ENCODE measurements at regions not wholly inside any gene's neighbourhood (a gene's known extent, or its start where the extent isn't known, plus 50 kb on each side); places are given as distances from the start of the nearest gene placed in this dataset.

DNA sequence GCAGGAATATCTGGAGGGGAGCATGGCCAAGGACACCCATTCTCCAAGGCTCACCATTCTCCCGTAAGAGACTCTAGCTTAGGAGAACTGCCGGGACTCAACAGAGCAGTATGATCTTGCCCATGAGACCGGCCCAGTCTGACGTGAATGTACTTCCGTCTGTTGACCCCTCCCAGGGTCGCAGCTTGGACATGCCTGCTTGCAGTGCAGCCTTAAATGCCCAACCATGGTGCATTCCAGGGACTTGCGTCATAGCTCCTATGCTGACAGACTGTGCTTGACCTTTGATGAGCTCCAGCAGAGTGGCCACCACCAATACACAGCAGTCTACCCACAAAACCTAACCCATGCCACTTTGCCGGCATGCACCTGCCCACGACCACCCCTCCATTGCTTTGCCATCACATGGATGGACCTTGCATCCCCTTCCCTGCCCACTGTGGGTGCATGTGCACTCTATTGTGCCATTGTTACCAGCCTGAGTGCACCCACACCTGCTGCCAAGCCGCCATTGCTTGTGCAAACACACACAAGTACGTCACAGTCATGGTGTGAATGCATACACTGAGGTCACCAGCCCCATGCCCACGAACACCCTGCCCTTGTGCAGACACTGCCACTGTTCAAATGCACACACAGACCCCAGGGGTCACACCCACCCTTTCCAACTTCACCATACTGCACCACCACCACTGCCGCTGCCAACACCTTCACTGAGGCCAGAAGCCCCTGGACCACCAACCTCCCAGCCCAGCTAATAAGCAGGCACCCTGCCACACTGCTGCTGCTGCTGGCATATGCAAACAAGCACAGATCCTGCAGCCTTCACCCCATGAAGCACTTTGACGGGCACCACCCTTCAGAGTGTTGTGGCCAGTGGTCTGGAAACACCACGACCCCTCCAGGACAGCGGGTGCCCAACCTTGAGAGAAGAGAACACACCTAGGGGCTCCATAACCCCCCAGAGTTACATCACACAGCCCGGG lies 1141.3 kb downstream of the BRINP3 start:
- no peak for DNase-seq (ENCODE audit: low spot score)

DNA sequence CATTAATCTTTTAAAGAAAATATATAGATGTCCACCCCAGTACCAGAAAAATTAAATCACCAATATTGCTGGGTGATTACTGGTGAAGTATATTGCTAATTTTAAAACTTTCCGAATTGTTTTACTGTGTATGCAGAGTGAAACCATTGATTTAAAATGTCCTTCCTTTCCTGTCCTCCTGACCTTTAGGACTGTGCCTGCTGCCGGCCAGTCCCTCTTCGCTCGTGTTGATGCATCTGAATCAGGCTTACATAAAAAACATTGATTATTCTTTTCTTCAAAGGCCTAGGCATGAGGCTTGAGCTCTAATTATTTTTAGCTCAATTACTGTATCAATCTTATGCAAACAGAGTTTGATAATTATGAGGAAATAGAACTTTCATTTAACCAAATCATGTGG lies 1128.1 kb downstream of the BRINP3 start:
- DNase-seq (ENCODE audit: low spot score), result no peak

DNA sequence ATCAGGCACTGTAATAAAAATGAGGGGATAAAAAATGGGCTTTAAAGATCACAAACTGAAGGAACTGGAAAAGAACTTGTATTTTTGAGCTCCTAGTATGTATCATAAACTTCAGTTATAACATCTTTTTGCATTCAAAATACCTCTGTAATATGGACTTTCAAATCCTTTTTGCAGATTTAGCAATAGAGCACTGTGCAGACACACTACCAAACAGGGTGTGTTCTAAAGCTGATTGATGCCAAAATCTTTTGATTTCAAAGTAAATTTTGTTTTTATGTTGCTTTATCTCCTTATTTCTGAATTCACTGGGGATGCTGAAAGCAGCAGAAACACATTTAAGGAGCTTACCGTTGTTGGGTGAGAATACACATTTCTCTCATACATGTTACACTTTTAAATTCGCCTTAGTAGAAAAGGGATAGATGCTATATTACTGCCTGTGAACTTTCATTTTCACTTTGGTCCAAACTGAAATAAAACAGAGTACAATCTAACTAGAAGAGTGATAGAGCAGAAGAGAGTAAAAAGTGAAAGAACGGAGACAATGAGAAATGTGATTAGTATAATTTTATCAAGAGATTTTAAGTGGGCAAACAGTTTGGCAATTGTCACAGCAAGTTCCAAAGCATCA lies 1126.6 kb downstream of the BRINP3 start:
- DNase-seq (ENCODE audit: low spot score), result no peak

DNA sequence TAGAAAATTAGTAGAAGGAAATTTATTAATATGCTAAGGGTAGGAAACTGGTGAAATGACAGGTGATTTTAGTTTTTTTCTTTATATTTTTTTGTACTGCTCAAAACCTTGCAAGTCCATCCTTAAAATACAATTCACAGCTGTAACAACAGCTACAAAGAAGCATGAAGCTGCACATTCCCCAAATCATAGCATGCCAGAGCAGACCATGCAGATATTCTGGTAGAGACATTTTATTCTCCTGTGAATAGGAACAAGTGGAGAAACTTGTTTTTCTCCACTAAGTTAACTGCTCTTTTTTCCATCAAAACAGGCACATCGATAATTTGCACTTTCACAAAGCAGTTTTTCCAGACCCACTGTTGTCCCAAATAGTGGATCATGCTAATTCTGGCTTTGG lies 1125.7 kb downstream of the BRINP3 start:
- DNase-seq (ENCODE audit: low spot score), result no peak

DNA sequence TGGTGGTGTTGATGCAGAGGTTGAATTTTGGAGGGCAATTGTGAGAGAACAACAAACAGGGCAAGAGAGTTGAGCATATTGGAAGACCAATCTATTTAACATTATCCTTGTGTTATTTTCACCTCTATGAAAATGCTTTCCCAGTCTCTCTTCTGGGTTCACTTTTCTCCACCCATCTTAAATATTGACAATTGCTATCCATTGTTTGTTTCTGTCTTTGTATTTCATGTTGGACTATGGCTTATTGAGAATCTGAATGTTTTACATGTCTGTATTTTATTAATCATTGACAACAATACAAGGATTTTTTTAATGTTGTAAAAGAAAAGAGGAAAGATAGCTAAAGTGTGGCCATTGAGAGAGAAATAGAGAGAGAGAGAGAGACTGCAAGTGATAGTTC lies 1121.5 kb downstream of the BRINP3 start:
- no peak for DNase-seq (ENCODE audit: low spot score)

DNA sequence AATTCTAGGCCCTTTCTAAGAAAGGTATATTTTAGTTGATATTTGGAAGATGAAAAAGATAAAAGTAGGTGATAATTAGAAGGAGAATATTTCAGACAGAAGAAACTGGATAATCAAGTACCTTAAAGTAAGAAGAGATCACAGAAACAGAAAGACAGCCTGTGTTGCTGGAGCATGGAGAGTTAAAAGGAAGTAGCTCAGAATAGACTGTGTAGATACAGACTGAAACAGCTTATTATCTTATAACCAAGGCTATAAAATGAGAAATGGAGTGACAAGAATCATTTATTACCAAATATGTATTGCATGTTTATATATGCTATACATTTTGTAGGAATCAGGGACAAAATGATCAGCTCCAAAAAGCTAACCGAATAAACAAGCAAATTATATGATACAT lies 1120.3 kb downstream of the BRINP3 start:
- DNase-seq (ENCODE audit: low spot score), result no peak

DNA sequence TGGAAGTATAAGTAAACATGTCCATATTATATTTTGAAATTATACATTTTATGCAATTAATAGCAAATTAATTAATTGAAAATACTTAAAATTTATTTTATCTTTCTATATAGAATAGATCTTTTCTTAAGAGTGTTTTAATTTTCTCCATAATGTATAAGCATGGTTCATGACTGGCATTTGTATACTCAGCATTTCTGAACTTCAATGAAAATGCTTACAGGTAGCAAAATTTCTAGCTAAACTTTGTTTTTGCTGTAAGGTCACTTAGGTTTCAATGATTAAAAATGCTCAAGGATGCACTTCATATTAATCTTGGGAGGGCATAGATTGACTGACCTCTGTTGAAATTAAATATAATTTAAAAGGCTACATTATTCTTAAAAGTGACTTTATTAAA lies 1108.1 kb downstream of the BRINP3 start:
- no peak for DNase-seq (ENCODE audit: low spot score)

DNA sequence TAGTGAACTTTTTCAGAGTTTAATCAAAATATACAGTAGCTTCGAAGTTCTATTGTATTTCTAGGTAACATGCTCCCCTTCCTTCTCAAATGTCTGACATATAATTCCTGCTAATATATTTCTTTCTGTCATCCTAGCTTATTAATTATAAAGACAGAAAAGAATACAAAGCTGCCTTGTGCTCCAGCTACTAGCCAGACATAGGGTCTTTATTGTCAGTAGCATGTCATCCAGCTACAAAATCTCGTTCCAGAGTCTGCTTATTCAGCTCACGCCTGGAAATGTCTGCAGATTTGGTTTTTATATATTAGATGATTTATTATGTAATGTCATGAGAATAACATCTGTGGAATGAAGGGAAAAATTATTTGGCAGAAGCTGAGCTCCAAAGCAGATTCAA lies 1102.8 kb downstream of the BRINP3 start:
- no peak for DNase-seq (ENCODE audit: low spot score)

DNA sequence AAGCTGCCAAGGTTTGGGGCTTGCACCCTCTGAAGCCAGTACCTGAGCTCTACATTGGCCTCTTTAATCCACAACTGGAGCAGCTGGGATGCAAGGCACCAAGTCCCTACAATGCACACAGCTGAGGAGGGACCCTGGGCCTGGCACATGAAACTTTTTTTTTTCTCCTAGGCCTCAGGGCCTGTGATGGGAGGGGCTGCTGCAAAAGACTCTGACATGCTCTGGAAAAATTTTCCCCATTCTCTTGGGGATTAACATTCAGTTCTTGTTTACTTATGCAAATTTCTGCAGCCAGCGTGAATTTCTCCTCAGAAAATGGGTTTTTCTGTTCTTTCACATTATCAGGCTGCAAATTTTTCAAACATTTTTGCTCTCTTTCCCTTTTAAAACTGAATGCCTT lies 1072.2 kb downstream of the BRINP3 start:
- no peak for DNase-seq (ENCODE audit: low spot score)

DNA sequence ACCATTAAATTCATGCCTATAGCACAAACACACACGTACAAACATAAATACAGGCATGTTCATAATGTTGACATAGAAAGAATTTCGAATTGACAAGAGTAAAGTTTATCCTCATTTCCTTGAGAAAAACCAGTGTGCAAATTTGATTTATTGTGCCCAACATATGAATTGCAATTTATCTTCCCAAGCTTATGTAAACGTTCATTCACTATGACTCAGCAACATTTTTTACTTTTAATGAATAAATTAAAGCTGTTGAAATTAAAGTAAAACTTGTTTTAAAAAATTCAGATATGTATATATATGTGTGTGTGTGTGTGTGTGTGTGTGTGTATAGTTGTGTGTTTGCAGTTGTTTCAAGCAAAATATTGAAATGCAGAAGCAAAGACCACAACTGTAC lies 1067.9 kb downstream of the BRINP3 start:
- no peak for DNase-seq (ENCODE audit: low spot score)

DNA sequence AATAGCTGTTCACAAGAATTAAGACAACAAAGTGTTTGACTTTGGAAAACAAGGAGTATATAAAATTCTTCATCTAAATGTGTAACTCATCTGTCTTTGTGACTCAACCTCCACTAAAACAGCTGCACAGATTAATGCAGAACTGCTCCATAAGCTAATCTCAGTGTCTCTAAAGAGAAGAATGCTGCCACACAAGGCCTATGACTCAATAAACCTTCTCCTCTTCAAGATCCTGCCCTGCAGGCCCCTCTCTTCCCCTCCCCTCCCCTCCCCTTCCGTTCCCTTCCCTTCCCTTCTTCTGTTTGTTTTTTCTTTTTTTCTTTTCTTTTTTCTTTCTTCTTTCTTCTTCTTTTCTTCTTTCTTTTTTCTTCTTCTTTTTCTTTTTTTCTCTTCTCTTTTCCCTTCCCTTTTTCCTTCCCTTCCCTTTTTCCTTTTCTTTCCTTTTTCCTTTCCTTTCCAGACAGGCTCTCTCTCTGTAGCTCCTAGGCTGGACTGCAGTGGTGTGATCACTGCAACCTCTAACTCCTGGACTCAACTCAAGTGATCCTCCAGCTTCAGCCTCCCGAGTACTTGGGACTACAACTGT lies 1052.8 kb downstream of the BRINP3 start:
- no peak for DNase-seq (ENCODE audit: low spot score)

DNA sequence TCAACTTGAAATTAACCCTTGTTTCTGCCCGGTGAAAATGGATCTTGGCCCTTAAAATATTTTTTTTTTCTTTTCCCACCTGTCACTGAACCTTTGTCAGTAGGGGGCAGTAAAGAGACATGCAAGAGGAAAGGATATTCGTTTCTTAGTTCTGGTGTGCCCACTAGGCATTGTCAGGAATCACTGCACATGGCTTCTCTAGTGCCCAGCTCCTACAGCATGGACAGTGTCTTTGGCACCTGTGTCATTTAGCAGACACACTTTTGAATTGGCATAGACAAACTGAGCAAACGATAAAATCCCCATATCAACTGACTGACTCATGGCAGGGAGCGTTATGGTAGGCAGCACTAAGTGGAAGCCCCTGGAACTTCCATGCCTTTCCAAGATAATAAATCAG lies 1048.1 kb downstream of the BRINP3 start:
- DNase-seq (ENCODE audit: low spot score), result peak; percentile 4

DNA sequence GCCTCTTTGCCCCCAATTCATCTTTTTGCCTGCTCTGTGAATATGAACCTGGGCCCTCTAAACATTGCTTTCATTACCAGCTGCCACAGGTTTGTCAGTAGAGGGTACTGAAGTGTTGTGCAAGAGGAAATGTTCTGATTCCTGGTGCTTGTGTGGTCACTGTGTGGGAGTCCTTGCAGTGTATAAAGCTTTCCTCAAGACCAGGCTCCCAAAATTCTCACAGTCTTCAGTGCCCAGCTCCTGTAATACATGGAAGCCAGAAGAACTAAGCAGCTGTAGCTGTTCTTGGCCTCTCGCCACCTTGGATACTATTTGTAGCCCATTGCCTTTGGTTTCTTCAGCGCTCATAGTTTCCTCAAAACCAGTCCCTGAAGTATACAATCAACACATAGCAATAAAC lies 1046.2 kb downstream of the BRINP3 start:
- no peak for DNase-seq (ENCODE audit: low spot score)

DNA sequence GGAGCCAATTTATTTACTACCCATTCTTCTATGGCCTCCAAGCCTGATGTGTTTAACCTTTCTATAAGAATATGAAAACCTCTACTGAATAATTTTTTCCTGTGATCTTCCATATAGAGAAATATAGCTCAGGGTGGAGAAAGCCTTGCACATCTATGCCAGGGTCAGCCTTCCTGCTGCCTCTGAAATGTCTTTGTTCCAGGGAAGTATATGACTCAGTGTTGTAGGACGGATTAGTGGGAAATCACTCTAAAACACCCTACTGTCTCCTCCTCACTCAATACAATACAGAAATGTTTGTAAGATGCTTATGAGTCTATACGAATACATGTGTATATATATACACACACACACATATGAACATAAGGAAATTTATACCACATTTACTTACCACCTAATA lies 1044.9 kb downstream of the BRINP3 start:
- no peak for DNase-seq (ENCODE audit: low spot score)

DNA sequence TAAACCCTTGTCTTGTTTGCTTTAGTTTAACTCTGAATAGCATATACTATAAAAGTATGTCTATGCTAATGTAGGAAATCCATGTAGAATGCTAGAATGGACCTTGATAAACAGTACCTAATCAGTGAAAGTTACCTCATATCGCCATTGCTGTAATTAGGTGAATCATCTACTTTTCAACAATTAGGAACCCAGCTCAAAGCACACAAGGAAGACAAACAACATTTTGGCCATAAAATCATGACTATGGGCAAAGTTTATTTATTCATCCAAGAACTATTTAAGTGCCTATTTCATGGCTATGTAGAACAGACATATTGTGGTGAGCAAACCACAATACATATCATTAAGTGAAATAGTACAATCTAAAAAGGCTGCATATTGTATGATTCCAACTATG lies 1043.2 kb downstream of the BRINP3 start:
- no peak for DNase-seq (ENCODE audit: low spot score)

DNA sequence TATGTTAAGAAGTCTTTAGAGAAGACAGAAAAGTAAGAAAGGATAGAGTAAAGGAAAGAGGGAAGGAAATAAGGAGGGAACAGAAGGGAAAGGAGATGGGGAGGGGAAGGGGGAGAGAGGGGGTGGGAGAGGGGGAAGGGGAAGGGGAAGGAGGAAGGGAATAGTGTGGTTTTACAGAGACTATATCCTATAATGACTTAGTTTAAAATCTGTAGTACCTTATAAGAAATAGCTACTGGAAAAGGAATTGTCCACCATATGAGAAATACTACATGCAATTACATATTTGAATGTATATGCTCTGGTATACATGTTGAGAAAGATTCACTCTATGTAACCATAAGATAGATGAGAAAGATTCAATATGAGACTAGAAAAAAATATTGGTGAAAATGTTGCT lies 1042.3 kb downstream of the BRINP3 start:
- DNase-seq (ENCODE audit: low spot score), result no peak

DNA sequence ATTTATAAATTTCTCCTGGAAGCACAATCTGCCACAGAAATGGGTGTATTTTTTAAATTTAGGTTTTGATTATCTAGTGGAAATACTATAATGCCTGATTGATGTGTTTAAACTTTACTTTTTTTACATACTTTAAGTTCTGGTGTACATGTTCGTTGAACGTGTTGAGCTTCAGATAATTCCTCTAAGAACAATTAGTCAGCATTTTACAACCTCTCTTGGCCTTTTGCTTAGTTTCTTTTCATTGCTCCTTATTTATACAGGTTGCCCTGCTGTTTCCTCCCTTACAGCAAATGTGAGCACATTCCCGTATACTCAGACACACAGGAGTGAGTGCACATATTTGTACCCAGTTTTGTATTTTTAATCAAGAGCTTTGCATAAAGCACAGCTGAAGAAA lies 1038.9 kb downstream of the BRINP3 start:
- no peak for DNase-seq (ENCODE audit: low spot score)

DNA sequence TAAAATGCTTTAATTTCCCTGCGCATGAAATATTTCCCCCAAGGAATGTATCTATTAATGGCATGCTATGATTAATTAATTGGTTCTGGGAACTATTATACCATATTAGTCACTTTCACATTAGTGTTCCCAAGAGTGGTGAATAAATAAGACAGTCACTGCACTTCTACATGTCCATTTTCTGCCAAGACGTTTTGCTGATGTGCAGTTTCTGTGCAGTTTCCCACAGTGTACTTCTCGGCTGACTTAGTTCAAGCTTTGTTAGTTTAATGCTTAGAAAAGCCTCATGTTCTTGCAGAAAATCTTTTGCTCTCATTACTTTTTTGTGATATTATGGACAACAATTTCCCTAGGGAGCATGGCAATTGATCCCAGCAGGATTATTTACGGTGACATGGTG lies 1014.5 kb downstream of the BRINP3 start:
- no peak for DNase-seq (ENCODE audit: low spot score)

DNA sequence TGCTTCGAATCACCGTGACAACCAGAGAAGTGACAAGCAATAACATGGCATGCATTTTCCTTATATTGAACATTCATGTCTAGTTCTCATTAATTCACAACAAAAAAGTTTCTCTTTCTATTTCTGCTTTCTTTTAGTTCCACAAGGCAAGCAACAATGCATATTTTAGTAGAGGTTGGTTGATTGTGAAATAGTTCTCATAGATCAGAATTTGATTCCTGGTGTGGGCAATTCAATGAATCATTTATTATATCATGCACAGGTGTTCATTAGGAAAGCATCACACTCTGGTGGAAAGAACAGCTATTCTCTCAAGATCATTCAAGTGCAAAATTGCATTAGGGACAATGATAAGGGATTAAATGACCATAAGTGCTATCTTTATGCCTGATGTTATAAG lies 980.9 kb downstream of the BRINP3 start:
- no peak for DNase-seq (ENCODE audit: low spot score)

DNA sequence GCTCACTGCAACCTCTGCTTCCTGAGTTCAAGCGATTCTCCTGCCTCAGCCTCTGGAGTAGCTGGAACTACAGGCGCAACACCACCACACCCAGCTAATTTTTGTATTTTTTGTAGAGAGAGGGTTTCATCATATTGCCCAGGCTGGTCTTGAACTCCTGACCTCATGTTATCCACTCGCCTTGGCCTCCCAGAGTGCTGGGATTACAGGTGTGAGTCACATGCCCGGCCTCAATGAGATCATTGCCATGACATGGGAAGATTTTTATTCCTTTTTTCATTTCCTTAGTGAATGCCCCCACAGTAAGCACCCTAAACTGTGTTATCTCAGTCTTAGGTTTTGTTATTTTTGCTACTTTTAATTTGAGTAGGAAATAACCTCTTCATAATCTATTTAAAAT lies 977.9 kb downstream of the BRINP3 start:
- no peak for DNase-seq (ENCODE audit: low spot score)

DNA sequence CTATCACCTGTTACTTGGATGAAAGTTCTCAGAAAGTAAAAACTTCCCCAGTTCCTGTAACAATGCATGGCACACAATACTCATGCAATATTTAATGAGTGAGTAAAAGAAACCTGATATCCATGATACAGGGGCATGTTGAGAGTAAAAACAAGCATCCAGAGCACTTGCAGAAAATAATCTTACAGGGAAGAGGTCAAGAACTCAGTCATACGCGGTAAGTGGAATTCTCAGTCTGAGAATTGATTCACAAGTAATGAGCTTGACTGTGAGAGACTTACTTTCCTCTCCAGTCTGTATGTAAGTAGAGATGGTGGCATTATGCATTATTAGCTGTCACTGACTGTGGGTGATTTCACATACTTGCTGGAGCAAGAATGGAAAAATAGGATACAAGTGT lies 976.9 kb downstream of the BRINP3 start:
- no peak for DNase-seq (ENCODE audit: low spot score)

DNA sequence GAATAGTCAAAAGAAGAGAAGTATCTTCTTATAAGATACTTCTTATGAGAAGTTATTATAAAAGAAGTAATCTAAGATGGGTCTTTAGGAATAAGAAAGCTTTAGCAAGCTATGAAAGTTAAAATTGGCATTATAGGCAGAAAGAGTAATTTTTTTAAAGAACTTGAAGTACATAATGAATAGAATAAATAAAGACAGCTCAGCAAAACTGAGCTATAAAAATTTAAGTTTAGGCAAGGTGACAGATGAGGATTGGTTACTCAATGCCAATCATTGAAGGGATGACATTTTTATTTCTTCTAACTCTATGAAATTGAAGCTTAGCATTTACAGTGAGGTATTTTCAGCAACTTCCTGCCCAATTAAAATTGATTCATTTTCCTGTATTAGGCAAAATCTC lies 966.8 kb downstream of the BRINP3 start:
- no peak for DNase-seq (ENCODE audit: low spot score)

DNA sequence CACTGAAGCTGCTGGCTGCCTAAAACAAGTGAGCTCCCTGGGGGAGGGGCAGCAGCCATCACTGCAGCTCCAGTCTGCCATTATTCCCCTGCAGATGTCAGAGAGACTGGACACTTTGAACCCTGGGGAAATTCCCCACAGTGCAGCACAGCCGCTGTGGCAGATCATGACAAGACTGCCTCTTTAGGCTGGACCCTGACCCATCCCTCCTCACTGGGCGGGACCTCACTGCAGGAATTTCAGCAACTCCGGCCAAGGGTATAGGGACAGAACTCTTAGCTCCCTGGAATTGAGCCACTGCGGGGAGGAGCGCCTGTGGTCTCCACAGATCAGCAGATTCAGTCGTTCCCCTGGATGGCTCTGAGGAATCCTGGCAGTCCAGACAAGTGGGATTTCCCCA lies 964.6 kb downstream of the BRINP3 start:
- DNase-seq (ENCODE audit: low spot score), result no peak
